Ishikawa (cell line): ENCODE measurements at regions not wholly inside any gene's neighbourhood (a gene's known extent, or its start where the extent isn't known, plus 50 kb on each side); places are given as distances from the start of the nearest gene placed in this dataset.

ENCODE experiments used
- MAX ChIP-seq: IDR thresholded peaks from 2 replicates; pipeline ENCODE4 v1.6.1; 2012
- REST ChIP-seq: IDR thresholded peaks from 2 replicates; pipeline ENCODE4 v1.6.1; 2012; ENCODE audit warnings: low read depth, mild to moderate bottlenecking
- TCF12 ChIP-seq: IDR thresholded peaks from 2 replicates; pipeline ENCODE4 v1.6.1; 2012; ENCODE audit warnings: low read depth
- TEAD4 ChIP-seq: IDR thresholded peaks from 2 replicates; pipeline ENCODE4 v1.6.1; 2012

GRCh38 chrX:8405631-8406030, 59.0 kb upstream of the VCX3B start:
- TF ChIP-seq MAX (no peak), TEAD4 (no peak), REST (no peak), TCF12 (no peak)
